NCI-H2227 (cell line): ENCODE measurements at regions not wholly inside any gene's neighbourhood (a gene's known extent, or its start where the extent isn't known, plus 50 kb on each side); places are given as distances from the start of the nearest gene placed in this dataset.
"Not testable (repeated sequence)": the region's sequence is repeated elsewhere in the genome, so short reads cannot be mapped to it uniquely, and the experiment has no call there.

Experiments used
- DNase-seq: peaks from one replicate; lab custom pipeline; 2025; ENCODE audit not compliant: unreplicated experiment; lab: John Stamatoyannopoulos, UW

GRCh38 chr10:8659982-8660381 is 605.5 kb downstream of the GATA3 start:
- DNase-seq: no peak

- no peak for DNase-seq
These were observed 607.4 kb downstream of the GATA3 start for GRCh38 chr10:8661886-8662285.

- DNase-seq: no peak
These were observed 608.6 kb downstream of the GATA3 start for GRCh38 chr10:8663131-8663530.

- no peak for DNase-seq
These were observed 610.8 kb downstream of the GATA3 start for GRCh38 chr10:8665322-8665721.

GRCh38 chr10:8670461-8670860 is 616.0 kb downstream of the GATA3 start:
- no peak for DNase-seq

- no peak for DNase-seq
These were observed 619.7 kb downstream of the GATA3 start for GRCh38 chr10:8674230-8674629.

- no peak for DNase-seq
These were observed 623.2 kb downstream of the GATA3 start for GRCh38 chr10:8677642-8678041.

GRCh38 chr10:8684916-8685315 is 630.4 kb downstream of the GATA3 start:
- not testable (repeated sequence) for DNase-seq

GRCh38 chr10:8688881-8689280 is 634.4 kb downstream of the GATA3 start:
- no peak for DNase-seq

- DNase-seq: no peak
These were observed 637.1 kb downstream of the GATA3 start for GRCh38 chr10:8691498-8692017.

GRCh38 chr10:8693635-8694034 is 639.1 kb downstream of the GATA3 start:
- DNase-seq: not testable (repeated sequence)

GRCh38 chr10:8696746-8697145 is 642.3 kb downstream of the GATA3 start:
- no peak for DNase-seq

- no peak for DNase-seq
These were observed 646.2 kb downstream of the GATA3 start for GRCh38 chr10:8700689-8701088.

GRCh38 chr10:8702181-8702580 is 647.7 kb downstream of the GATA3 start:
- no peak for DNase-seq

- DNase-seq: no peak
These were observed 650.9 kb downstream of the GATA3 start for GRCh38 chr10:8705415-8705814.

GRCh38 chr10:8712656-8713055 is 658.2 kb downstream of the GATA3 start:
- no peak for DNase-seq

- DNase-seq: no peak
These were observed 665.5 kb downstream of the GATA3 start for GRCh38 chr10:8719971-8720370.

- no peak for DNase-seq
These were observed 667.2 kb downstream of the GATA3 start for GRCh38 chr10:8721650-8722049.

- no peak for DNase-seq
These were observed 668.3 kb downstream of the GATA3 start for GRCh38 chr10:8722835-8723234.

- no peak for DNase-seq
These were observed 670.9 kb downstream of the GATA3 start for GRCh38 chr10:8725343-8725742.

- no peak for DNase-seq
These were observed 671.7 kb downstream of the GATA3 start for GRCh38 chr10:8726084-8726778.

GRCh38 chr10:8726779-8727084 is 672.2 kb downstream of the GATA3 start:
- no peak for DNase-seq
